ENCODE measurements at regions not wholly inside any gene's neighbourhood (a gene's known extent, or its start where the extent isn't known, plus 50 kb on each side); places are given as distances from the start of the nearest gene placed in this dataset.
"Not testable (repeated sequence)": the region's sequence is repeated elsewhere in the genome, so short reads cannot be mapped to it uniquely, and the experiment has no call there.

DNA sequence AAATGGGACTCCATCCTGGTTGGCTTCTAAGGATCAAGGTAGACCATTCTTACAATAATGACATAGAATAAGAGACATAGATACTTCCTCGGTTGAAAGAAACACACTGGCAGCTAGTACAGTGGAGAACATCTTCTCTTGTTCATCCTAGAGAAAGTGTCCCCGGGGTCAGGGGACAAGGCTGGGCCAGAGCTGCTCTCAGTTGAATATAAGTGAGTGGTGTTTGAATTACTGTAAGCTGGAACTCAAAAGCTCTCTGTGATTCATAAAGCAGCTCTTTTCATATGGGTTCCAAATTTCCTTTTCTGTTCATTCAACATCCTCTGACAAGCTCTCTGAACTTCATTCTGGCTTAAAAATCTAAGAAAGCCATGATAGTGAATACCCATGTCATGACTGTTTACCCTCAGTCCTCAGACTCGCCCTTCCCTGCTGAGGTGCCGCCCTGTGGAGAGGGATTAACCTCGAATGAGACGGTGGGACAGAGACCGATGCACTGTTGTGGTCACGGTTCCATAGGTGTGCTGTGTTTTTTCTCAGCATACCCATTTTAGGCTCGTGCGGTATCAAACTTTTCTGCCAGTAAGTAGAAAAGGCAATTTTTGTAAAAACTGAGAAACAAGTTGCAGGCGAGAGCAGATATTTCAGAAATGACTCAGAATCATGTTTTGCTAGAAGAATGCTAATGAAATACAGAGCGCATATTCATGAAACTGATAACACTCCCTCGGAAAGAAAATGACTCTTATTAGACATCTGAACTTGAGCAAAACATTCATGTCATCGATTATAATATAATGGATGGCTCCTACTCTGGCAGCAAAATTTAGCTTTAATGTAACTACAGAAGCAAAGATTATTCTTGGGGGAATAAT, 351.1 kb downstream of the ANAPC1 start:
- TF ChIP-seq, protein P1, sequence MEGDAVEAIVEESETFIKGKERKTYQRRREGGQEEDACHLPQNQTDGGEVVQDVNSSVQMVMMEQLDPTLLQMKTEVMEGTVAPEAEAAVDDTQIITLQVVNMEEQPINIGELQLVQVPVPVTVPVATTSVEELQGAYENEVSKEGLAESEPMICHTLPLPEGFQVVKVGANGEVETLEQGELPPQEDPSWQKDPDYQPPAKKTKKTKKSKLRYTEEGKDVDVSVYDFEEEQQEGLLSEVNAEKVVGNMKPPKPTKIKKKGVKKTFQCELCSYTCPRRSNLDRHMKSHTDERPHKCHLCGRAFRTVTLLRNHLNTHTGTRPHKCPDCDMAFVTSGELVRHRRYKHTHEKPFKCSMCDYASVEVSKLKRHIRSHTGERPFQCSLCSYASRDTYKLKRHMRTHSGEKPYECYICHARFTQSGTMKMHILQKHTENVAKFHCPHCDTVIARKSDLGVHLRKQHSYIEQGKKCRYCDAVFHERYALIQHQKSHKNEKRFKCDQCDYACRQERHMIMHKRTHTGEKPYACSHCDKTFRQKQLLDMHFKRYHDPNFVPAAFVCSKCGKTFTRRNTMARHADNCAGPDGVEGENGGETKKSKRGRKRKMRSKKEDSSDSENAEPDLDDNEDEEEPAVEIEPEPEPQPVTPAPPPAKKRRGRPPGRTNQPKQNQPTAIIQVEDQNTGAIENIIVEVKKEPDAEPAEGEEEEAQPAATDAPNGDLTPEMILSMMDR (IDR thresholded peaks at IDR 0.05) = not testable (repeated sequence)
- not testable (repeated sequence) for TF ChIP-seq POLR2A (IDR thresholded peaks at IDR 0.05)

Measured in thyroid gland (tissue), 4 donors.